Stimulated activated naive CD8-positive, alpha-beta T cell treated with anti-CD3 and anti-CD28 coated beads, Interleukin-15, Interleukin-2, amounts not matched to agents 100 U/mL and 50 U/mL, for 24 hours (primary cell): ENCODE measurements at regions not wholly inside any gene's neighbourhood (a gene's known extent, or its start where the extent isn't known, plus 50 kb on each side); places are given as distances from the start of the nearest gene placed in this dataset.
"Not testable (repeated sequence)": the region's sequence is repeated elsewhere in the genome, so short reads cannot be mapped to it uniquely, and the experiment has no call there.

Experiments used
- ATAC-seq: fragments of 150-1000 bp; cut with Tn5 transposase; one replicate; pipeline ENCODE4 v1.10.0; 2021
- DNase-seq: peaks from one replicate; pipeline ENCODE4 v3.0.0; 2021

DNA sequence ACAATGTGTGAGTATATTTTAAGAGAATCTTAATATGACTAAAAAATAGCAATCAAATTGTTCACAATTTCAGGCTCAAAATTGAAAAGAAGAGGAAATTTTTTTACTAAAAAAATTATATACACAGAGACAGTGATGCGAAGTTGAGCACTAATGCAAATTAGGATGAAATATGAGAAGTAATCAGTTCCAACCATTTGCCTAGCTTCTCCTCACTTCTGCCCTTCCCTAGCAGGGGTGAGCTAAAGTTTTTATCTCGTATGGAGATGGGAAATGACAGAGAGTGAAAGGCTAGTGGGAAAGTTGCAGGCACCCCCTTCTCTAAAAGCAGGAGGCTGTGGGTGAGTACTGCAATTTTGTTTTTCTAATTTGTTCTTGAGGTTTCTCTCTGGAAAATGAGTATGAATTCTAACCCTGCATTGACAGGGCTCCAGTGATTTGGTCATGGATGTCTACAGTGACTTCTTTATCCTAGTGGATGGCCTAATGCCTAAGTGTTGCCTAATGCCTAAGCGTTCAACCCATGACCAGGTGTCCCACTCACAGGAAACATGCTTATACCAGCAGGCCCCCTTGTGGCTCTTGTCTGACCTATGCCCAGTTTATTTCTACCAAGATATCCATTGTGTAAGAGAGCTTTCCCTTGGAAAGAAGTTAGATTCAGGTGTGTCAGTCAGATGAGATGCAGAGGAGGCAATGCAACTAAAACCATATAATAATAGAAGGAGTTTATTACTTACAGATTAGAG, 78.0 kb upstream of the HNMT start:
- DNase-seq (no peak), ATAC-seq (no peak)

DNA sequence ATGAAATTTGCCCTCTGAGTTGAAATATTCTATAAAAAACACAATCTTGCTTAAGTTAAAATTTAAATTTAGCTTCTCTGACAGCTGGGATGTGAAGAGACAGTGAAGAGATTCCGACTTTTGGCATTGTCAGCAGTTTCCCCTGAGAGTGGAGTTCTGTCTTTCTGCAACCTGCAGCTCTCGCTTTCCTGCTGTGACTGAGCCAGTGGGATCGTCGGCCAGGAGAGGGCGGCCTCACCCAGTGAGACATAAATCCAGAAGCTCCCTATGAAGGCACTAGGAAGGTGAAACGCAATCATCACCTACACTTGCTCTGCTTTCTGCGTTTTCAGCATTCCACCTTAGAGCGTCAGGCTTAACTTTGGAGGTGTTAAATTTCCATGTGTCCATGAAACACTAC, 75.4 kb upstream of the HNMT start:
- ATAC-seq (no peak), DNase-seq (peak; percentile 4)

DNA sequence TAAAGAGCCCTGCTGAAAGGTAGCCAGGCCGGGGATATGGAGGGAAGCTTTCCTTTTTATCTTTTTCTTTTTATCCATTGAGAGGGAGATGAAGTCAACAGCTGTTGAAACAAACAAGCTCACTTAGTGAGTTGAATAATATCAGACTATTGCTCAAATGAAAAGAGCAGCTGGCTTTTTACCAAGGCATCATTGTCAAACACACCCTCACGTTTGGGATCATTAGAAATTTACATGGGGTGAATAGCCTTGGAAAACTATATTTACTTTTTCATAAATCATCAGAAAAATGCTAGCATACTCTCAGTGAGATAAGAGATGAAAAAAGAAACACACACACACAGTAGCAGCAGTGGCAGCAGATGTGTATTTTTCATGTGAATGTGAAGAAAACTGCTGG, 71.5 kb upstream of the HNMT start:
- DNase-seq: no peak
- ATAC-seq: no peak

GRCh38 chr2:137893145-137893544, 71.1 kb upstream of the HNMT start:
- no peak for DNase-seq
- no peak for ATAC-seq

DNA sequence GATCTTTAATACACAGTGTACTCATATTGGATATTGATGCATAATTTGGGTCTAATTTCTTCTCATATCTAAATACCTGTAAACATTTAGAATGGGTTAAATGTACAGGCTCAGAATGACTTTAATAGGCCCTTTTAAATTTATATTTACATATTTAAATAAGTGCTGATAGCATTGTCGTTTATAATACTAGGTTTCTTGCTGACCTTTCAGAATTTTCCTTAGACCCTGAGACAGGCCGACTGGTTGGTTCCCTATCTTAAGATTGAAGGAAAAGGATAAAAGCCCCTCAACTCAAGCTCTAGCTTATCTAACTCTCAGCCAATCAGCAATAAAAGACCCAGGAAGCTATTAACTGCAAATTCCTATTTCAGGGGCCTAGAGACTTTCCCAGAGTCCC, 67.8 kb upstream of the HNMT start:
- ATAC-seq (no peak), DNase-seq (no peak)

DNA sequence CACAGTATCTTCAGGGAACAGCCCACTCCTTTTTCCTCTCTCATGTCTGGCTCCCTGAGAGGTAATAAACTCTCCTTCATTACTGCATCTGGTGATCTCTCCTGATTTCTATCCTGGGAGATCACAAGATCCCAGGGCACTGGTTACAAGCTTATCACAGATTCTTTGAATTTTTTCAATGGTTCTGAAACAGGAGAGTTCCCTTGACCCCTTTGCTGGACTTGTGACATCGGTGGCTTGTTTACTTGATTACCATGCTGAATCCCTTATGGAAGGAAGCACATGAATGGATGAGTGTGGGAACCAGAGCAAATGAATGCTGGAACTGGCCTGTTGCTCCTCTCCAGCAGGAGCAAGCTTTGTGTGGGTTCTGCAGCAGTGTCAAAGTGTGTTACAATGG, 67.2 kb upstream of the HNMT start:
- DNase-seq (no peak), ATAC-seq (no peak)

DNA sequence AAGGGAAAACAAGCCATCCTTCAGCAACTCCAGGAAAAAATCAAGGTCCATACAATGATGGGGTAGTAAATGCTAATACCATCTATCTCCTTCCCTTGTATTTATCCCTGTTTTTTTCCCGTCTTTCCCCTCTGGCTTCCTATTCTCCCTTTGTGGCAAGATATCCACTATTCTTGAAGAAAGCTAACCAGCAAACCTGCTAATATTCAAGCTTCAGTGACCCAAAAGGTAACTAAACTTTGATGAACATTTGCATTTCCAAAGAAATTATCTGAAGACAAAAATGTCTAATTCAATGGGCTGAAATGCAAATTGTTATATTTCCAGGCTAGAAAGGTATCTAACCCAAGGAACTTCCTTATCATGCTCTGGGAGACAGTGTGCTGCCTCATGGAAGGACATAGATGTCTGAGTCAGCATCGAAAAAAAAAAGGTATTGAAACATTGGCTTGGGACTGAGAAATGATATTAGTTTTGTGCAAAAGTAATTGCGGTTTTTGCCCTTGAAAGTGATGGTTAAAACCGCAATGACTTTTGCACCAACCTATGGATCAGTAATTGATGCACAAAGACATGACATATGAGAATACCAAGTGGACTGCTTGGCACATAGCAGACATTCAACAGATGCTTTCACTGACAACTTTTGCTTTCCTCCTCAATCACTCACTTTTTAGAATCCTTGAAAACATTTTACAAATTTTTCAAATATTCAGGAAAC, 63.7 kb upstream of the HNMT start:
- DNase-seq: no peak
- ATAC-seq: no peak

- DNase-seq: no peak
- no peak for ATAC-seq
Measured at GRCh38 chr2:137910641-137911040, 53.6 kb upstream of the HNMT start.

- ATAC-seq: no peak
- DNase-seq: no peak
Measured at GRCh38 chr2:137912371-137912770, 51.9 kb upstream of the HNMT start.

GRCh38 chr2:137913169-137913568, 51.1 kb upstream of the HNMT start:
- DNase-seq (no peak), ATAC-seq (no peak)

- DNase-seq, ATAC-seq: not testable (repeated sequence)
Measured at GRCh38 chr2:137913648-137914047, 50.6 kb upstream of the HNMT start.
